H1 (cell line): ENCODE measurements at regions not wholly inside any gene's neighbourhood (a gene's known extent, or its start where the extent isn't known, plus 50 kb on each side); places are given as distances from the start of the nearest gene placed in this dataset.

ENCODE experiments used
- EZH2 ChIP-seq: fragments of 200-600 bp; sonication (generic); IDR thresholded peaks from 2 replicates; pipeline ENCODE4 v1.7.1; 2012; ENCODE audit warnings: low read depth, mild to moderate bottlenecking, moderate library complexity, low read length, inconsistent platforms; ENCODE audit not compliant: severe bottlenecking
- GTF2F1 ChIP-seq: IDR thresholded peaks from 2 replicates; pipeline ENCODE4 v1.6.1; 2012; ENCODE audit warnings: low read depth, low read length, improper control_type of control experiment, borderline replicate concordance
- KDM1A ChIP-seq: fragments of 200-600, 300-600 bp; sonication (generic); IDR thresholded peaks from 2 replicates; pipeline ENCODE4 v1.7.1; 2016; ENCODE audit warnings: mild to moderate bottlenecking, low read length, borderline replicate concordance
- KDM4A ChIP-seq: IDR thresholded peaks from one replicate; pipeline ENCODE4 v1.7.1; 2012; ENCODE audit warnings: low read depth, mild to moderate bottlenecking, moderate library complexity, low read length, inconsistent platforms; ENCODE audit not compliant: severe bottlenecking
- POLR2AphosphoS5 ChIP-seq: IDR thresholded peaks from 2 replicates; pipeline ENCODE4 v1.6.1; 2011; ENCODE audit warnings: low read depth, low read length
- TCF12 ChIP-seq: IDR thresholded peaks from 2 replicates; pipeline ENCODE4 v1.6.1; 2011; ENCODE audit warnings: low read depth, mild to moderate bottlenecking, low read length
- TF ChIP-seq, protein P1 (sequence below): fragments of 300-600 bp; sonication (generic); IDR thresholded peaks from 2 replicates; pipeline ENCODE4 v1.7.1; 2012; ENCODE audit warnings: low read length, moderate library complexity, mild to moderate bottlenecking, inconsistent platforms; ENCODE audit not compliant: insufficient replicate concordance

- TF ChIP-seq TCF12 (no peak), EZH2 (no peak), POLR2AphosphoS5 (no peak), GTF2F1 (no peak), KDM4A (no peak), KDM1A (no peak)
- TF ChIP-seq, protein P1, sequence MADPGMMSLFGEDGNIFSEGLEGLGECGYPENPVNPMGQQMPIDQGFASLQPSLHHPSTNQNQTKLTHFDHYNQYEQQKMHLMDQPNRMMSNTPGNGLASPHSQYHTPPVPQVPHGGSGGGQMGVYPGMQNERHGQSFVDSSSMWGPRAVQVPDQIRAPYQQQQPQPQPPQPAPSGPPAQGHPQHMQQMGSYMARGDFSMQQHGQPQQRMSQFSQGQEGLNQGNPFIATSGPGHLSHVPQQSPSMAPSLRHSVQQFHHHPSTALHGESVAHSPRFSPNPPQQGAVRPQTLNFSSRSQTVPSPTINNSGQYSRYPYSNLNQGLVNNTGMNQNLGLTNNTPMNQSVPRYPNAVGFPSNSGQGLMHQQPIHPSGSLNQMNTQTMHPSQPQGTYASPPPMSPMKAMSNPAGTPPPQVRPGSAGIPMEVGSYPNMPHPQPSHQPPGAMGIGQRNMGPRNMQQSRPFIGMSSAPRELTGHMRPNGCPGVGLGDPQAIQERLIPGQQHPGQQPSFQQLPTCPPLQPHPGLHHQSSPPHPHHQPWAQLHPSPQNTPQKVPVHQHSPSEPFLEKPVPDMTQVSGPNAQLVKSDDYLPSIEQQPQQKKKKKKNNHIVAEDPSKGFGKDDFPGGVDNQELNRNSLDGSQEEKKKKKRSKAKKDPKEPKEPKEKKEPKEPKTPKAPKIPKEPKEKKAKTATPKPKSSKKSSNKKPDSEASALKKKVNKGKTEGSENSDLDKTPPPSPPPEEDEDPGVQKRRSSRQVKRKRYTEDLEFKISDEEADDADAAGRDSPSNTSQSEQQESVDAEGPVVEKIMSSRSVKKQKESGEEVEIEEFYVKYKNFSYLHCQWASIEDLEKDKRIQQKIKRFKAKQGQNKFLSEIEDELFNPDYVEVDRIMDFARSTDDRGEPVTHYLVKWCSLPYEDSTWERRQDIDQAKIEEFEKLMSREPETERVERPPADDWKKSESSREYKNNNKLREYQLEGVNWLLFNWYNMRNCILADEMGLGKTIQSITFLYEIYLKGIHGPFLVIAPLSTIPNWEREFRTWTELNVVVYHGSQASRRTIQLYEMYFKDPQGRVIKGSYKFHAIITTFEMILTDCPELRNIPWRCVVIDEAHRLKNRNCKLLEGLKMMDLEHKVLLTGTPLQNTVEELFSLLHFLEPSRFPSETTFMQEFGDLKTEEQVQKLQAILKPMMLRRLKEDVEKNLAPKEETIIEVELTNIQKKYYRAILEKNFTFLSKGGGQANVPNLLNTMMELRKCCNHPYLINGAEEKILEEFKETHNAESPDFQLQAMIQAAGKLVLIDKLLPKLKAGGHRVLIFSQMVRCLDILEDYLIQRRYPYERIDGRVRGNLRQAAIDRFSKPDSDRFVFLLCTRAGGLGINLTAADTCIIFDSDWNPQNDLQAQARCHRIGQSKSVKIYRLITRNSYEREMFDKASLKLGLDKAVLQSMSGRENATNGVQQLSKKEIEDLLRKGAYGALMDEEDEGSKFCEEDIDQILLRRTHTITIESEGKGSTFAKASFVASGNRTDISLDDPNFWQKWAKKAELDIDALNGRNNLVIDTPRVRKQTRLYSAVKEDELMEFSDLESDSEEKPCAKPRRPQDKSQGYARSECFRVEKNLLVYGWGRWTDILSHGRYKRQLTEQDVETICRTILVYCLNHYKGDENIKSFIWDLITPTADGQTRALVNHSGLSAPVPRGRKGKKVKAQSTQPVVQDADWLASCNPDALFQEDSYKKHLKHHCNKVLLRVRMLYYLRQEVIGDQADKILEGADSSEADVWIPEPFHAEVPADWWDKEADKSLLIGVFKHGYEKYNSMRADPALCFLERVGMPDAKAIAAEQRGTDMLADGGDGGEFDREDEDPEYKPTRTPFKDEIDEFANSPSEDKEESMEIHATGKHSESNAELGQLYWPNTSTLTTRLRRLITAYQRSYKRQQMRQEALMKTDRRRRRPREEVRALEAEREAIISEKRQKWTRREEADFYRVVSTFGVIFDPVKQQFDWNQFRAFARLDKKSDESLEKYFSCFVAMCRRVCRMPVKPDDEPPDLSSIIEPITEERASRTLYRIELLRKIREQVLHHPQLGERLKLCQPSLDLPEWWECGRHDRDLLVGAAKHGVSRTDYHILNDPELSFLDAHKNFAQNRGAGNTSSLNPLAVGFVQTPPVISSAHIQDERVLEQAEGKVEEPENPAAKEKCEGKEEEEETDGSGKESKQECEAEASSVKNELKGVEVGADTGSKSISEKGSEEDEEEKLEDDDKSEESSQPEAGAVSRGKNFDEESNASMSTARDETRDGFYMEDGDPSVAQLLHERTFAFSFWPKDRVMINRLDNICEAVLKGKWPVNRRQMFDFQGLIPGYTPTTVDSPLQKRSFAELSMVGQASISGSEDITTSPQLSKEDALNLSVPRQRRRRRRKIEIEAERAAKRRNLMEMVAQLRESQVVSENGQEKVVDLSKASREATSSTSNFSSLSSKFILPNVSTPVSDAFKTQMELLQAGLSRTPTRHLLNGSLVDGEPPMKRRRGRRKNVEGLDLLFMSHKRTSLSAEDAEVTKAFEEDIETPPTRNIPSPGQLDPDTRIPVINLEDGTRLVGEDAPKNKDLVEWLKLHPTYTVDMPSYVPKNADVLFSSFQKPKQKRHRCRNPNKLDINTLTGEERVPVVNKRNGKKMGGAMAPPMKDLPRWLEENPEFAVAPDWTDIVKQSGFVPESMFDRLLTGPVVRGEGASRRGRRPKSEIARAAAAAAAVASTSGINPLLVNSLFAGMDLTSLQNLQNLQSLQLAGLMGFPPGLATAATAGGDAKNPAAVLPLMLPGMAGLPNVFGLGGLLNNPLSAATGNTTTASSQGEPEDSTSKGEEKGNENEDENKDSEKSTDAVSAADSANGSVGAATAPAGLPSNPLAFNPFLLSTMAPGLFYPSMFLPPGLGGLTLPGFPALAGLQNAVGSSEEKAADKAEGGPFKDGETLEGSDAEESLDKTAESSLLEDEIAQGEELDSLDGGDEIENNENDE, result no peak
Measured at GRCh38 chr6:168826726-168827585, 386.0 kb downstream of the SMOC2 start (continued).
